ENCODE measurements at regions not wholly inside any gene's neighbourhood (a gene's known extent, or its start where the extent isn't known, plus 50 kb on each side); places are given as distances from the start of the nearest gene placed in this dataset.

DNA sequence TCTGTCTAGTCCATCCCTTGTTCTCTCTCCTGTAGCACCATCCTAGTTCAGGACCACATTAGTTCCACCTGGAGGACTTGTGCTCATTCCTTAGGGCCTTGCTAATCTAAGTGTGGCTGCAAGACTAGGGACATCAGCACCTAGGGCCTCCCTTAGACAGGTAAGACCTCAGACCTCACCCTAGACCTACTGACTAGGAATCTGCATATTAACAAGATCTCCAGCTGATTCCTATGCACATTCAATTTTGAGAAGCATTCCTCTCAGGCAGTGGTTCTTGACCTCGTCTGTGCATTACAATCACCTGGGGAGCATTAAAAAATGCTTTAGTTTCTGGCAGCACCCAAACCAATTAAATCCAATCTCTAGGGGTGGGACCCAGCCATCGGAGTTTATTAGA lies 238.4 kb upstream of the RGMA start:
- TF ChIP-seq, protein P1, sequence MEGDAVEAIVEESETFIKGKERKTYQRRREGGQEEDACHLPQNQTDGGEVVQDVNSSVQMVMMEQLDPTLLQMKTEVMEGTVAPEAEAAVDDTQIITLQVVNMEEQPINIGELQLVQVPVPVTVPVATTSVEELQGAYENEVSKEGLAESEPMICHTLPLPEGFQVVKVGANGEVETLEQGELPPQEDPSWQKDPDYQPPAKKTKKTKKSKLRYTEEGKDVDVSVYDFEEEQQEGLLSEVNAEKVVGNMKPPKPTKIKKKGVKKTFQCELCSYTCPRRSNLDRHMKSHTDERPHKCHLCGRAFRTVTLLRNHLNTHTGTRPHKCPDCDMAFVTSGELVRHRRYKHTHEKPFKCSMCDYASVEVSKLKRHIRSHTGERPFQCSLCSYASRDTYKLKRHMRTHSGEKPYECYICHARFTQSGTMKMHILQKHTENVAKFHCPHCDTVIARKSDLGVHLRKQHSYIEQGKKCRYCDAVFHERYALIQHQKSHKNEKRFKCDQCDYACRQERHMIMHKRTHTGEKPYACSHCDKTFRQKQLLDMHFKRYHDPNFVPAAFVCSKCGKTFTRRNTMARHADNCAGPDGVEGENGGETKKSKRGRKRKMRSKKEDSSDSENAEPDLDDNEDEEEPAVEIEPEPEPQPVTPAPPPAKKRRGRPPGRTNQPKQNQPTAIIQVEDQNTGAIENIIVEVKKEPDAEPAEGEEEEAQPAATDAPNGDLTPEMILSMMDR (conservative IDR thresholded peaks at IDR 0.05), result no peak
- TF ChIP-seq ZFX (IDR thresholded peaks at IDR 0.05), result no peak

Data from C4-2B (cell line).